MV-4-11 (cell line): ENCODE measurements at regions not wholly inside any gene's neighbourhood (a gene's known extent, or its start where the extent isn't known, plus 50 kb on each side); places are given as distances from the start of the nearest gene placed in this dataset.
A peak's percentile ranks its signal among the peaks of the same experiment; 100 is the strongest.
"Not testable (repeated sequence)": the region's sequence is repeated elsewhere in the genome, so short reads cannot be mapped to it uniquely, and the experiment has no call there.

Source experiments
- DNase-seq: peaks from one replicate; lab custom pipeline; 2025; lab: John Stamatoyannopoulos, UW

DNA sequence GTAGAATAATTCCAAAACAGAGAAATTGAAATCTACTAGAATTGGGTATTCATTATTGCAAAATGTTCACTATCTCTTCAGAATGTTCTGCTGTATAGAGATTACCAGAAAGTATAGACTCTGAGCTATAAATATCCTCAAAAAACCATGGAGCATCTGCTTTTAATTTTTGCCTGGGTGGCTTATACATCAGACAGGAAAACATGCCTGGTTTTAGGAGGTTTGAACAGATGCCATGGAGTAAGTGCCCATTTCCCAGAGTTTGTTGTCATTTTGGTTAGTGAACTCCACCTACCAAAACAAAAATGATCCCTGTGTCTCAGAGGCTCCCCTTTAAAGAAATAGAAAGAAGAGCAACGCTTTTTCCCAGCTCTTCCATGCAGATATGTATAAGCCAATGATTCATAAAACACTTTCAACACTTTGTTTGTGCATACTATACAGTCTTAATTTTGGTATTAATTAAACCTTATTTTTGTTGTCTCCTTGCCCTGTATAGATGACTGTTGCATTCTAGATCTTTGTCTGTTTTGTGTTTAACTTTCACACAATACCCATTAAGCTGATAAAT, 68.7 kb downstream of the MEPE start:
- no peak for DNase-seq

DNA sequence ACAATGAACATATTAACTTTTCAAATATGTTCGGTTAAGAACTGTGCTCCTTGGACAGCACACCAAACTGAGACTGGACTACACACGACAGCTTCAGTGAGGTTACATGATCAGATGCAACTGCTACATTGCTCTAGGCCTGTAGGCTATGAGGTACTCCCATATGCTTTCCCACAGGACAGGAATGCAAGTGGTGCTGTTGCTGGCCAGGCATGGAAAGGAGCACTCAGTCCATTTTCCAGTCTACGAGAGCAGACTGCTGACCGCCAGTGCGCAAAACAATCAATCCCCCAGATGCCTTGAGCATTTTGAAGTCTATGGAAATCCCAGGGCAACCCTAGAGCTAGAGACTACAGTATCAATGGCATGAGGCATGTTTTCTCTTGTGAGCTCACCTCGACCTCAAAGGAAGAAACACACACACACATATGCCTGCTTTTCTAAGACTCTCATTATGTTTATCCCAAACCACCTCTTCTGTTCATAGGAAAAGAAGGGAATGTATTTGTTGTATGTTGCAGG, 70.8 kb upstream of the SPP1 start:
- DNase-seq, result no peak

GRCh38 chr4:87908336-87908735, 67.2 kb upstream of the SPP1 start:
- DNase-seq, result no peak

GRCh38 chr4:87910795-87911194, 64.7 kb upstream of the SPP1 start:
- DNase-seq, result no peak

DNA sequence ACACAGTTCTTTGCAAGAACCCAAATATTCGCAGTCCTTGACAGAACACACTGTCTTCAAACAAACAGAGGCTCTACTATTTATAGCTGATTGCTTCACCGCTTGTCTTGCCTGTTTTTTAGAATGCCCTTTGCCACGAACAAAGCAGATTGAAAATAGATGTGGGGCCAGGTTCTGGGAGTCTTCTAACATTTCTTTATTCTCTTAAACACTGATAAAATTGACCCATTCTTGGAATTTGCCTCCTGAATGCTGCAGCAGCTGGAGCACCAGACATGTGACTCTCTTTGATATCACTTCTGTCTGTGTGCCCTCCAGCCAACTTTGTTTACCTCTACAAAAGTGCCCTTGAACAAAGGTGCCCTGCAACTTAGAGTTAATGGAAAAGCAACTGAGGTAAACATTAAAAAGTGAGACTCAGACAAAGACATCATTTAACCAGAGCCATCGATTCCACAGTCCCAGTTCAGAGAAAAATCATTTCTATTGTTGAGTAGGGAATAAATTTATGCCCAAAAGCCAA, 64.2 kb upstream of the SPP1 start:
- DNase-seq, result peak; percentile 28

DNA sequence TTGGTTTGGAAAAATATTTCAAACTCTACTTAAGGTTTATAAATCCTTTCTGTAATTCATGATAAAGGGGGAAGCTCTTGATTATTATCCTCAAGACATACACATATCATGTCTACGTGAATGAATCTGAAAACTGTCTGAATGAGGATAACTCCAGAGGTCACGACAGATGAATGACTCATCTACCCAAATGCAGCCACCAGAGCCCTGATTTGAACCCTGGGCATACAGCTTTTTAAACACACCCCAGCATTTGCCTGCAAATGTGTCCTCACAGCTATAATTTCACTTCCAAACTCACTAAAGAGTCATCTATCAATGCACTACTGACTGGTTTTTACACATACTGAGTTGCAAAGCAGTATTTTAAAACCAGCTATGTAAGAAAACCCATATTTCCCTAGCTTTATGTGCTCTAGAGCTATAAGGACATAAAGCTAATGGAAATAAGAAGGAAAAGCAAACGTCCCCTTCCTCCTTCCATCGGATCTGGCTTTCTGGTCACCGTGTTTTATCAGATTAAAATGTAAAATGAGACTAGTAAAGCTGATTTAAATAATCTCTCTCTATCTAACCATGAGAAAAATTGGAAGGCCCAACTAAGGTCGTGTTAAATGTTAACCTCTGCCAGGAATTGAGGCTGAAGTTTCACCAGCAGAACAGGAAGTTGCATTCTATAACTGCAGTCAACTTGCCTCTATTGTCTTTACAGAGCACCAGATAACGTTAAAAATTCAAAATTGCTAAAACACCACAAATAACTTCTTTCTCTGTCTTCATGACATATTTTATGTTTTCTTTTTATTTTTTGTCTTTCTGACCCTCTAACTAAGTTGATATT, 63.1 kb upstream of the SPP1 start:
- no peak for DNase-seq

DNA sequence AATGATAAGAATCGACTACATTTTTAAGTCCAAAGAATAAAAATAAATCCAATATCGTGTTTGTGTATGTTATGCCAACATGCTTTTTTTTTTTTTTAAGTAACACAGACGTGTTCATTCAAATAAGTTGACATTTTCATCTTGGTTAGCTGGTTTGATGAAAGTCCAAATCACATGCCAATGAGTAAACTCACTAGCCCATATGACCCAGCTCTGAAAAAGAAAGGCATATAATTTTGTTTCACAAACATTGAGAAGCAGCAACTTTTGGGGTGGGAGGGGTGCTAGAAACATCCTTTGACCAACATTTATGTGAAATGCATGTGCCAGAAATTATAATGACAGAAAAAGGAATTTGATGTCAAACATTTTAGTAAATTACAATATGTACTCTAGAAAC, 61.6 kb upstream of the SPP1 start:
- DNase-seq, result no peak

GRCh38 chr4:87915621-87916020, 59.9 kb upstream of the SPP1 start:
- DNase-seq, result no peak

DNA sequence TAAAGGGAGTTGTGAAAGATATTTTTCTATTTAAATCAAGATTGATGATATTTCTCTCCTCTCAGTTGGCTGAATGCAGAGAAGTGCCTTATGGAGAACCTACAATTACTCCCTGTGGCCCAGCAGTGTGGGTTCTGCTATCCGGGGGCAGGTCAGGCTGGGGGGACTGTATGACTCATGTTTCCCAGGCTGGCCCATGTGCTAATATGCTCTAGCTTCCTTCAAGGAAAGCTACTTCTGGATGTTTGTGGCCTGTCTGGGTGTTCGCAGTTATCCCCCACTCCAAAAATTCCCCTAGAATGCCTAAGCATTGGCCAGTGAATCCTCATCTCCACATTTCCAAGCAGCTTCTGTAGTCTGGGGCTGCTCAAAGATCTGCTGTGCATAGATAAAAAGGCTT, 58.9 kb upstream of the SPP1 start:
- peak; percentile 3 for DNase-seq

- DNase-seq, result not testable (repeated sequence)
Measured at GRCh38 chr4:87917911-87918310, 57.6 kb upstream of the SPP1 start.

DNA sequence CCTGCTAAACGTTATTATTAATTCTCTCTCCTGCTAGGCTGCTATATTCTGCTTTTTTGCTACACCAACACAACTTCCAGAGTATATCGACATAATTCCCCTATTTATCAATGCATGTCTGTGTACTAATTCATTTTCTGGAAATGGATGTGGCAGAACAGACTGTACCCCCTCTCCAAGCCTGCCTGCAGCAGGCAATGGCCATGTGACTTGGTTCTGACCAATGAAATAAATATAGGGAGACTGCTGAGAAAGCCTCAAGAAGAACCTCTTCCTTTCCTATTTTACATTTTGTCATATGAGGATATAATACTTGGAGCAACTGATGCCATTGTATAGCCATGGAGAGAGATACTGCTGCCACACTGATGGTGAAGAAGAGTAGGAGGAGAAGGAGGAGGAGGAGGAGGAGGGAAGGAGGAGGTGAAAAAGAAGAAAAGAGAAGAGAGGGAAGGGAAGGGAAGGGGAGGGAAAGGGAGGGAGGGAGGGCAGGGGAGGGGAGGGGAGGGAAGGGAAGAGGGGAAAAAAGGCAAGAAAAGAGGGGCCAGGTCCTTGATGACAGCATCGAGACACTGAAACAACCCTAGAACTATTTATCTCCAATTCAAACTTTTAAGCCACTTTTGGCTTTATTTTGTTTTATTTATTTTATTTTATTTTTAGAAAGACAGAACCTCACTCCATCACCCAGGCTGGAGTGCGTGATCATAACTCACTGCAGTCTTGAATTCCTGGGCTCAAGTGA, 57.0 kb upstream of the SPP1 start:
- no peak for DNase-seq

GRCh38 chr4:87919304-87919703, 56.2 kb upstream of the SPP1 start:
- not testable (repeated sequence) for DNase-seq

- DNase-seq, result no peak
Measured at GRCh38 chr4:87919941-87920340, 55.6 kb upstream of the SPP1 start.

DNA sequence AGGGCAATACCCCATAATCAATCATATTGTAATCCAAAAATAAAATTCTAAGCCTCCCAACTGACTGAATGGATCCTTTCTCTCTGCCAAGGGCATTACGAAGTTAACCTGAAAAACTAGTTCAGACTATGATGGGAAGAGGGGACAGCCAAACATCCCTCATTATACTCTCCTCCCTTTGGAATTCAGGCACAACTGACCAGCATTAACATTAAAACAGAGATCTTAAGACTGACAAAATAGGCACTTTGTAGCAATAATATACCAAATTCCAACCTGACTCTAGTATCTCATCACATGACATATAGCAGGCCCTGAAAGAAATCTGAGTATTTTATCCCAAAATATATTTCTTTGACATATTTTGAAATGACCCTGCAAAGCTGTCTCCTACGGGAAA, 55.0 kb upstream of the SPP1 start:
- DNase-seq, result no peak

DNA sequence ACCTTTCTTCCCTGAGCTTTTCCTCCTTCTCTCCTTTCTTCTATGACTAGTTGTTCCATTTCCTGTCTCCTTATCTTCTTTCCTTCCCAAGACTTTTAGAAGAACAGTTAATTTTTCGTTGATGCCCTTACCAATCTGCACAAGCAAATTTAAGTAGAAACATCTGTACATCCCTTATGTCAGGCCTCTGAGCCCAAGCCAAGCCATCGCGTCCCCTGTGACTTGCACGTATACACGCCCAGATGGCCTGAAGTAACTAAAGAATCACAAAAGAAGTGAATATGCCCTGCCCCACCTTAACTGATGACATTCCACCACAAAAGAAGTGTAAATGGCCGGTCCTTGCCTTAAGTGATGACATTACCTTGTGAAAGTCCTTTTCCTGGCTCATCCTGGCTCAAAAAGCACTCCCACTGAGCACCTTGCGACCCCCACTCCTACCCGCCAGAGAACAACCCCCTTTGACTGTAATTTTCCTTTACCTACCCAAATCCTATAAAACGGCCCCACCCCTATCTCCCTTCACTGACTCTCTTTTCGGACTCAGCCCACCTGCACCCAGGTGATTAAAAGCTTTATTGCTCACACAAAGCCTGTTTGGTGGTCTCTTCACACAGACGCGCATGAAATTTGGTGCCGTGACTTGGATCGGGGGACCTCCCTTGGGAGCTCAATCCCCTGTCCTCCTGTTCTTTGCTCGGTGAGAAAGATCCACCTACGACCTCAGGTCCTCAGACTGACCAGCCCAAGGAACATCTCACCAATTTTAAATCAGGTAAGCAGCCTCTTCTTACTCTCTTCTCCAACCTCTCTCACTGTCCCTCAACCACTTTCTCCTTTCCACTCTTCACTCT, 53.7 kb upstream of the SPP1 start:
- not testable (repeated sequence) for DNase-seq

- DNase-seq, result not testable (repeated sequence)
Measured at GRCh38 chr4:87924146-87924545, 51.4 kb upstream of the SPP1 start.
